NCI-H146 treated with DMSO at 0.1 percent for 48 hours (cell line): ENCODE measurements at regions not wholly inside any gene's neighbourhood (a gene's known extent, or its start where the extent isn't known, plus 50 kb on each side); places are given as distances from the start of the nearest gene placed in this dataset.
A peak's percentile ranks its signal among the peaks of the same experiment; 100 is the strongest.

Experiments used
- DNase-seq: peaks from one replicate; lab custom pipeline; 2025; ENCODE audit not compliant: unreplicated experiment; lab: John Stamatoyannopoulos, UW

- no peak for DNase-seq
Measured at GRCh38 chr2:220151341-220151740, 523.9 kb downstream of the SLC4A3 start.

GRCh38 chr2:220152281-220152935 is 525.0 kb downstream of the SLC4A3 start:
- DNase-seq = no peak

- DNase-seq = no peak
Measured at GRCh38 chr2:220153118-220153517, 525.7 kb downstream of the SLC4A3 start.

GRCh38 chr2:220154304-220154703 is 526.9 kb downstream of the SLC4A3 start:
- no peak for DNase-seq

GRCh38 chr2:220157312-220157711 is 529.9 kb downstream of the SLC4A3 start:
- DNase-seq = no peak

- DNase-seq = no peak
Measured at GRCh38 chr2:220159738-220160137, 532.3 kb downstream of the SLC4A3 start.

- no peak for DNase-seq
Measured at GRCh38 chr2:220162320-220162719, 534.9 kb downstream of the SLC4A3 start.

- no peak for DNase-seq
Measured at GRCh38 chr2:220163486-220163885, 536.1 kb downstream of the SLC4A3 start.

- peak; percentile 82 for DNase-seq
Measured at GRCh38 chr2:220165401-220165800, 538.0 kb downstream of the SLC4A3 start.

- no peak for DNase-seq
Measured at GRCh38 chr2:220166616-220167015, 539.2 kb downstream of the SLC4A3 start.

GRCh38 chr2:220167956-220168355 is 540.5 kb downstream of the SLC4A3 start:
- DNase-seq = no peak

GRCh38 chr2:220168891-220169546 is 541.6 kb downstream of the SLC4A3 start:
- DNase-seq = no peak

- DNase-seq = no peak
Measured at GRCh38 chr2:220174826-220175225, 547.4 kb downstream of the SLC4A3 start.

GRCh38 chr2:220175967-220176366 is 548.5 kb downstream of the SLC4A3 start:
- no peak for DNase-seq

- DNase-seq = no peak
Measured at GRCh38 chr2:220178991-220179695, 551.7 kb downstream of the SLC4A3 start.

GRCh38 chr2:220181165-220181564 is 553.7 kb downstream of the SLC4A3 start:
- no peak for DNase-seq

- DNase-seq = no peak
Measured at GRCh38 chr2:220182790-220183189, 555.4 kb downstream of the SLC4A3 start.

- DNase-seq = no peak
Measured at GRCh38 chr2:220185766-220186305, 558.4 kb downstream of the SLC4A3 start.

GRCh38 chr2:220188031-220188430 is 560.6 kb downstream of the SLC4A3 start:
- DNase-seq = no peak

GRCh38 chr2:220191031-220191430 is 563.6 kb downstream of the SLC4A3 start:
- no peak for DNase-seq

GRCh38 chr2:220191737-220192136 is 564.3 kb downstream of the SLC4A3 start:
- no peak for DNase-seq
